Activated T-cell treated with anti-CD3 and anti-CD28 coated beads, Interleukin-2, amount 50 U/mL, for 72 hours (primary cell): ENCODE measurements at regions not wholly inside any gene's neighbourhood (a gene's known extent, or its start where the extent isn't known, plus 50 kb on each side); places are given as distances from the start of the nearest gene placed in this dataset.

ENCODE experiments used
- ATAC-seq, 2 donors: fragments of 150-1000 bp; cut with Tn5 transposase; replicated peaks in 1 of 2; 2 replicates each; pipeline ENCODE4 v1.10.0; 2021; ENCODE audit warnings: moderate library complexity in 2 of 2, mild to moderate bottlenecking in 1 of 2
- DNase-seq, 2 donors: peaks; one replicate each; pipeline ENCODE4 v3.0.0; 2021 to 2022; ENCODE audit warnings: mixed read lengths in 1 of 2
- H3K27ac Mint-ChIP-seq: one replicate; pipeline ENCODE4 v1.8.0; 2022; ENCODE audit warnings: mild to moderate bottlenecking, moderate library complexity, mixed read lengths
- H3K27me3 Mint-ChIP-seq: one replicate; pipeline ENCODE4 v1.8.0; 2022; ENCODE audit warnings: low read depth, mixed read lengths
- H3K36me3 Mint-ChIP-seq, 2 donors: one replicate each; pipeline ENCODE4 v1.8.0; 2022; ENCODE audit warnings: mixed read lengths in 2 of 2, mild to moderate bottlenecking in 1 of 2; ENCODE audit not compliant: insufficient read depth in 2 of 2
- H3K4me1 Mint-ChIP-seq: one replicate; pipeline ENCODE4 v1.8.0; 2022; ENCODE audit warnings: low read depth, mixed read lengths
- H3K4me3 Mint-ChIP-seq, 2 donors: one replicate each; pipeline ENCODE4 v1.8.0; 2022; ENCODE audit warnings: mild to moderate bottlenecking in 2 of 2, mixed read lengths in 2 of 2, moderate library complexity in 2 of 2
- H3K9me3 Mint-ChIP-seq, 2 donors: one replicate each; pipeline ENCODE4 v1.8.0; 2022; ENCODE audit warnings: mixed read lengths in 2 of 2

DNA sequence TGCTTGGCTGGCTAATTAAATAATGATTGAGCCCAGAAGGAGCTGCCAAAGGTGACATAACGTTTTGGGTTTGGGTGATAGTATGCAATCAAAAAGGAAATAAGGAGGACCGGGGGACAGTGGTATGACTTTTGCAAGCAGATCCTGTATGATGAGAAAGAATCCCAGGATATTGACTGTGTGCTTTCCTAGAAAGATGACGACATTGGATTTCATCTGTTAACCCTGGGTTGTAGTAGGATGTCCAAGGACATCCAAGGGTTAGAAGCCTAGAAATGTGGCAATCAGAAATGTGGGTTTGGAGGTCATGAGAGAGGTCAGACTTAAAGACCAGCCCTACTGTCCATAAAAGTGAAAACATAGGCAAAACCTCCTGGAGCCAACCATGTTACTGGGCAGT, 50.3 kb upstream of the HMHB1 start:
- peaks cover 15% of the 10 kb centered on the region for H3K4me1 Mint-ChIP-seq
- H3K27me3 Mint-ChIP-seq, result peaks cover 7% of the 10 kb centered on the region
- no peaks in the 10 kb centered on the region for H3K9me3 Mint-ChIP-seq

GRCh38 chr5:143760755-143761154, 51.2 kb upstream of the HMHB1 start:
- H3K9me3 Mint-ChIP-seq, result no peaks in the 10 kb centered on the region
- H3K27ac Mint-ChIP-seq, result no peak overlapping the region
- H3K4me3 Mint-ChIP-seq, result no peak overlapping the region
- DNase-seq (no peak), ATAC-seq (no peak)
- H3K27me3 Mint-ChIP-seq, result peaks cover 7% of the 10 kb centered on the region
- H3K36me3 Mint-ChIP-seq, result no peaks in the 10 kb centered on the region
- H3K4me1 Mint-ChIP-seq, result peaks cover 15% of the 10 kb centered on the region

More for the DNA sequence above, 50.3 kb upstream of the HMHB1 start:
- Mint-ChIP-seq H3K27ac (no peak overlapping the region), H3K4me3 (no peak overlapping the region), H3K36me3 (no peaks in the 10 kb centered on the region)
- DNase-seq (no peak), ATAC-seq (no peak)

DNA sequence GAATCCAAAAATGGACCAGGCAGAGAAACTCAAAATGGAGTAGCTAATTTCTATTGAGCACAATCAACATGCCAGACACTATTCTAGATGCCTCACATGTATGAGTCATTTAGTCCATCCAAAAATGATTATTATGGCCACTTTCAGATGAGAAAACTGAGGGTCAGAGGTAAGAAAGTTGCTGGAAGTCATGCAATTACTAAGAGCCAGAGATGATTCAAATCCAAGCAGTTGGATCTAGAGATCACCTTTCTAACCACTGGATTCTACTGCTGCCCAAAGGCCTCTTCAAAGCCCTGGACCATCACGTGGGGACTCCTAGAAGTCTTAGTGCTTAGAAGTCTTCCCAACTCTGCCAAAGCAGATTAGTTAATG, 51.8 kb upstream of the HMHB1 start:
- Mint-ChIP-seq H3K36me3 (no peaks in the 10 kb centered on the region), H3K4me1 (peaks cover 15% of the 10 kb centered on the region), H3K9me3 (no peaks in the 10 kb centered on the region), H3K27me3 (peaks cover 7% of the 10 kb centered on the region), H3K27ac (no peak overlapping the region), H3K4me3 (no peak overlapping the region)
- DNase-seq (no peak), ATAC-seq (peak; percentile 24 to 55)

- Mint-ChIP-seq H3K9me3 (no peaks in the 10 kb centered on the region), H3K27ac (no peak overlapping the region), H3K4me1 (peaks cover 15% of the 10 kb centered on the region), H3K4me3 (no peak overlapping the region), H3K27me3 (peaks cover 7% of the 10 kb centered on the region), H3K36me3 (no peaks in the 10 kb centered on the region)
- no peak for DNase-seq
- ATAC-seq, result peak in 1 of 2 donors; percentile 33
These were observed 52.4 kb upstream of the HMHB1 start for GRCh38 chr5:143759396-143760130.

DNA sequence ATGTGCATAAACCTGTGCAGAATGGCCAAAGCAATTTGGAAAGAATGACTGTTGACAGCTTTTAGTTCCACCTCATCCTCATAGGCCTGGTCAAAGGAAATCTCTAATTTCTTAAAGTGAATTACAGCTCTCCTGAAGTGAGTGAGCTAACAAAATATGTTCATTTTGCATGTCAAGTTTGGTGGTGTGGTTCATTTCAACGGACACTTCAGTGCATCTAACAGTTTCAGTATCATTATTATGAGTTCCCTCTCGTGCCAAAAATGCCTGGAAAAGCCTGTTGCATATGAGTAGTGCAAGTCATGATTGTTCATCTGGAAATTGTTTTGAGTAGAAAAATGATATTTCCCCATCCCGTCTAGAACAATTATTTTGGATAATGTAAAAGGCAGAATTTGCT, 53.2 kb upstream of the HMHB1 start:
- Mint-ChIP-seq H3K9me3 (no peaks in the 10 kb centered on the region), H3K4me1 (peaks cover 15% of the 10 kb centered on the region), H3K27ac (peak overlapping the region; percentile 12), H3K27me3 (peaks cover 7% of the 10 kb centered on the region), H3K36me3 (no peaks in the 10 kb centered on the region), H3K4me3 (peak overlapping the region in 1 of 2 donors; percentile 8)
- ATAC-seq (peak in 1 of 2 donors; percentile 45), DNase-seq (no peak)

DNA sequence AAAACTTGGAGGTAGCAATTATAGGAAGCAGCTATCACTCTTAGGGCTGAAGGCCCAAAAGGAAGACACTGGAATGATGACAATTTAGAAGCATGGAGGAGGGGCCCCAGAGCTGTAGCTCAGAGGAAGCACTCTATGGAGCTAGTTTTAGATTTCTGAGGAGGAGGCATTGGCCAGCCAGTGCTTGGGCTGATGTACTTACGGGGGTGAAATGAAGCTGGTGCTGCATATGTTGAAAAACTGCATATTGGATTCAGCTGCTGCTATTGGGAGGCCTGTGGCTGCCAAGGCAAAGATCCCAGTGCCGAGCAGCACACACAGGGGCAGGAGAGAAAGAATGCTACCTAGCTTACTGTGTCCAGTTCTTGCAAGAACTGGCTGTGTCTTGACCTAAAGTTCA, 53.9 kb upstream of the HMHB1 start:
- no peak for DNase-seq
- Mint-ChIP-seq H3K27ac (no peak overlapping the region), H3K4me3 (no peak overlapping the region), H3K36me3 (no peaks in the 10 kb centered on the region), H3K27me3 (peaks cover 7% of the 10 kb centered on the region), H3K4me1 (peaks cover 15% of the 10 kb centered on the region), H3K9me3 (no peaks in the 10 kb centered on the region)
- no peak for ATAC-seq

- DNase-seq (no peak), ATAC-seq (no peak)
- Mint-ChIP-seq H3K4me3 (no peak overlapping the region), H3K36me3 (no peaks in the 10 kb centered on the region), H3K27me3 (peaks cover 7% of the 10 kb centered on the region), H3K9me3 (no peaks in the 10 kb centered on the region), H3K4me1 (peaks cover 15% of the 10 kb centered on the region), H3K27ac (no peak overlapping the region)
These were observed 54.8 kb upstream of the HMHB1 start for GRCh38 chr5:143757116-143757515.

DNA sequence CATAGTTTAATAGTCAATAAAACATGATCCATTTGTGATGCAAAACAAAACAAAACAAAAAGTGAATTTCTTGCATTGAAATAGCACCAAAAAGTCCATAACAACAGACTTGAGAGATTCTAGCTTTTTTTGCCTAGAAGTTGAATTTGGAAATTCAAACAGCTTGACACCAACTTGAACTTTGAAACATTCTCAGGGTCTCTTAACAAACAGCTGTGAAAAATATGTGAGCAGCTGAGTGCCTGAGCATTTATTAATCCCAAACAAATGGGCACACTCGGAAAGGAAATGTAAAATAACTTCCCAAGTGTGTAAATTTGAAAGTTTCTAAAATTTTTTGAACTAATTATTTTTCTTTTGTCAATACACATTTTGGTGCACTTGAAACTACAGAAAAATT, 56.0 kb upstream of the HMHB1 start:
- Mint-ChIP-seq H3K4me3 (no peak overlapping the region), H3K9me3 (no peaks in the 10 kb centered on the region), H3K4me1 (peaks cover 15% of the 10 kb centered on the region), H3K27ac (no peak overlapping the region), H3K27me3 (peaks cover 7% of the 10 kb centered on the region), H3K36me3 (no peaks in the 10 kb centered on the region)
- DNase-seq (no peak), ATAC-seq (no peak)

DNA sequence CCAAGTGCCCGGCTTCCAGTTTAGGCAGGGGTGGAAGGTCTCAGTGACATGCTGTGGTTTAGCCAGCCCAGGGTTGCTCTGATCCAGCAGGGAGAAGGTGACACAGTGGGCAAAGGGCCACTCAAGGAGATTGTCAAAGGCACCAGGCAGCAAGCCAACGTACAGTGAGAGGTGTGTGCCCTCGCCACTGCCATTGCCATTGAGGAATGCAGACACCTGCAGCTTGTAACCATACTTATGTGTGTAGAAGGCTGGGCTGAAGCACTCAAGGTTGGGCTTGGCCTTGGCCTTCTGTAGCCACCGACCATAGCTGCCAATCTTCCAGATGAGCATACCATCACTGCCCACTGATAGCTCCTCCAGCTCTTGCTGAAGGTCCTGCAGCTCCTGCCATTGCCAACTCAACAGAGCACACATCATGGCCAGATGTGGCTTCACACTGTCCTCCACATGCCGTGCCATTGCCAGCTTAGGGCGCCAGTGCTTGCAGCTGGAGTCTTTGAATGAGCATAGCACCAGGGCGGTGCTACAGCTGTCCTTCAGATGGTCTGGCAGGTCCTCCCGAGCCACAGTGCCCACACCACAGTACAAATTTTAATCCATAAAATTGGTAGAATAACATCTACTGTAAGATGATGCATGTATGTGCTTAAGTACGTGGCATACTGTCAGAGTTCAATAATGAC, 59.7 kb upstream of the HMHB1 start:
- H3K27me3 Mint-ChIP-seq, result no peaks in the 10 kb centered on the region
- peaks cover 3% of the 10 kb centered on the region for H3K4me1 Mint-ChIP-seq
- no peaks in the 10 kb centered on the region for H3K36me3 Mint-ChIP-seq
- ATAC-seq (no peak), DNase-seq (no peak)
- no peak overlapping the region for H3K27ac Mint-ChIP-seq
- H3K4me3 Mint-ChIP-seq, result no peak overlapping the region
- H3K9me3 Mint-ChIP-seq, result no peaks in the 10 kb centered on the region

- H3K27me3 Mint-ChIP-seq, result no peaks in the 10 kb centered on the region
- H3K9me3 Mint-ChIP-seq, result no peaks in the 10 kb centered on the region
- no peak for DNase-seq
- H3K4me3 Mint-ChIP-seq, result no peak overlapping the region
- H3K4me1 Mint-ChIP-seq, result no peaks in the 10 kb centered on the region
- H3K36me3 Mint-ChIP-seq, result no peaks in the 10 kb centered on the region
- H3K27ac Mint-ChIP-seq, result no peak overlapping the region
- no peak for ATAC-seq
These were observed 60.6 kb upstream of the HMHB1 start for GRCh38 chr5:143751342-143751741.

GRCh38 chr5:143749581-143750205, 62.3 kb upstream of the HMHB1 start:
- Mint-ChIP-seq H3K9me3 (peaks cover 0 to 1% of the 10 kb centered on the region in 2 donors), H3K4me1 (no peaks in the 10 kb centered on the region), H3K36me3 (no peaks in the 10 kb centered on the region), H3K27ac (no peak overlapping the region), H3K27me3 (no peaks in the 10 kb centered on the region), H3K4me3 (no peak overlapping the region)
- DNase-seq, result no peak
- no peak for ATAC-seq

GRCh38 chr5:143748516-143748915, 63.4 kb upstream of the HMHB1 start:
- H3K4me3 Mint-ChIP-seq, result no peak overlapping the region
- H3K27me3 Mint-ChIP-seq, result peaks cover 9% of the 10 kb centered on the region
- ATAC-seq, result no peak
- no peak for DNase-seq
- peaks cover 0 to 1% of the 10 kb centered on the region in 2 donors for H3K9me3 Mint-ChIP-seq
- H3K36me3 Mint-ChIP-seq, result no peaks in the 10 kb centered on the region
- no peaks in the 10 kb centered on the region for H3K4me1 Mint-ChIP-seq
- H3K27ac Mint-ChIP-seq, result no peak overlapping the region

DNA sequence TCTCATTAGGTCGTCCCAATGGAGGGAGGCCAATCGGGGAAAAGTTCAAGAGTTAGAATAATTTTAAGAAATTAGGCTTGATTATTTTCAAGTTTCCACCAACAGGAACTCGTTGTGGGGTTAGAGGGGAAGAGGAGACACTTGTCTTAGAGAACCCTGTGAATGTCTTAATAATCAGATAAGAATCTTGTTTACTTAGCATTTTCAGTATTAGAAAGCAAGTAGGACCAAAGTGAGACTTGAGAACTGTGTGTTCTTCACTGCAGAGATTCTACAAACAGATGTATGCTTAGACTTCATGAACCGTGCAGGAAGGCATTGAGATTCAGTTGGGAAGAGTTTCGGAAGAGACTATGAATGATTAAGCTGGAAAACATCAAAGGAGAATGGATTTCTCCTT, 69.0 kb upstream of the HMHB1 start:
- H3K36me3 Mint-ChIP-seq, result no peaks in the 10 kb centered on the region
- H3K4me3 Mint-ChIP-seq, result no peak overlapping the region
- peaks cover 0 to 1% of the 10 kb centered on the region in 2 donors for H3K9me3 Mint-ChIP-seq
- H3K27me3 Mint-ChIP-seq, result peaks cover 9% of the 10 kb centered on the region
- no peak overlapping the region for H3K27ac Mint-ChIP-seq
- ATAC-seq (no peak), DNase-seq (no peak)
- no peaks in the 10 kb centered on the region for H3K4me1 Mint-ChIP-seq
